Neural cell (in vitro differentiated cells): ENCODE measurements at regions not wholly inside any gene's neighbourhood (a gene's known extent, or its start where the extent isn't known, plus 50 kb on each side); places are given as distances from the start of the nearest gene placed in this dataset.

ENCODE experiments used
- H2AFZ ChIP-seq: fragments of 200-600, 300-800 bp; sonication (generic), shearing (Covaris generic); 2 replicates; pipeline ENCODE4 v1.6.0; 2014; ENCODE audit warnings: low read depth, mild to moderate bottlenecking, antibody characterized with exemption, low read length, moderate library complexity
- H3F3A ChIP-seq: fragments of 200-600 bp; shearing (Covaris generic); 2 replicates; pipeline ENCODE4 v1.6.1; 2016; ENCODE audit warnings: mild to moderate bottlenecking, moderate library complexity, mixed read lengths, antibody characterized with exemption, low read length; ENCODE audit not compliant: insufficient read depth, poor library complexity, severe bottlenecking
- H3K27ac ChIP-seq: fragments of 200-600, 300-800 bp; sonication (generic), shearing (Covaris generic); 2 replicates; pipeline ENCODE4 v1.5.1; 2014; ENCODE audit warnings: mild to moderate bottlenecking, low read length, moderate library complexity
- H3K27me3 ChIP-seq: fragments of 300-800, 200-600 bp; sonication (generic), shearing (Covaris generic); 2 replicates; pipeline ENCODE4 v1.6.0; 2014; ENCODE audit warnings: mild to moderate bottlenecking, low read depth, low read length, moderate library complexity; ENCODE audit not compliant: insufficient read depth
- H3K36me3 ChIP-seq: fragments of 300-800, 200-600 bp; sonication (generic), shearing (Covaris generic); 2 replicates; pipeline ENCODE4 v1.5.1; 2014; ENCODE audit warnings: mild to moderate bottlenecking, antibody characterized with exemption, low read length, moderate library complexity; ENCODE audit not compliant: insufficient read depth
- H3K4me2 ChIP-seq: fragments of 300-800, 200-600 bp; sonication (generic), shearing (Covaris generic); 2 replicates; pipeline ENCODE4 v1.6.0; 2014; ENCODE audit warnings: mild to moderate bottlenecking, low read length
- H3K4me3 ChIP-seq: fragments of 300-800, 200-600 bp; sonication (generic), shearing (Covaris generic); 2 replicates; pipeline ENCODE4 v1.5.1; 2014; ENCODE audit warnings: mild to moderate bottlenecking, low read length, moderate library complexity
- H3K79me2 ChIP-seq: fragments of 200-600 bp; shearing (Covaris generic); replicated peaks from 2 replicates; pipeline ENCODE4 v1.6.0; 2014; ENCODE audit warnings: mild to moderate bottlenecking, low read length, moderate library complexity; ENCODE audit not compliant: insufficient read depth
- H3K9ac ChIP-seq: fragments of 300-800, 200-600 bp; sonication (generic), shearing (Covaris generic); 2 replicates; pipeline ENCODE4 v1.6.1; 2016; ENCODE audit warnings: mild to moderate bottlenecking, low read length, mixed read lengths
- H3K9me2 ChIP-seq: fragments of 200-600 bp; shearing (Covaris generic); 2 replicates; pipeline ENCODE4 v1.6.1; 2016; ENCODE audit warnings: mild to moderate bottlenecking, low read length, mixed read lengths; ENCODE audit not compliant: insufficient read depth
- H3K9me3 ChIP-seq: fragments of 200-600, 300-800 bp; sonication (generic), shearing (Covaris generic); 2 replicates; pipeline ENCODE4 v1.6.1; 2016; ENCODE audit warnings: mild to moderate bottlenecking, mixed run types, low read length, moderate library complexity, mixed read lengths
- H4K20me1 ChIP-seq: fragments of 200-600 bp; shearing (Covaris generic); 2 replicates; pipeline ENCODE4 v1.6.1; 2016; ENCODE audit warnings: mild to moderate bottlenecking, mixed run types; ENCODE audit not compliant: insufficient read depth
- CTCF ChIP-seq: fragments of 450-650 bp; IDR thresholded peaks from 2 replicates; pipeline ENCODE4 v1.5.1; 2014; ENCODE audit warnings: antibody characterized with exemption, mild to moderate bottlenecking, moderate library complexity; ENCODE audit not compliant: poor library complexity, severe bottlenecking
- EP300 ChIP-seq: fragments of 450-650 bp; conservative IDR thresholded peaks from 2 replicates; pipeline ENCODE4 v1.6.1; 2014; ENCODE audit warnings: antibody characterized with exemption, mild to moderate bottlenecking, moderate library complexity; ENCODE audit not compliant: poor library complexity, severe bottlenecking
- EZH2 ChIP-seq: fragments of 200-600, 300-800 bp; shearing (Covaris generic), sonication (generic); IDR thresholded peaks from 2 replicates; pipeline ENCODE4 v1.6.1; 2014; ENCODE audit warnings: antibody characterized with exemption, low read length, borderline replicate concordance, mild to moderate bottlenecking; ENCODE audit not compliant: insufficient read depth, poor library complexity, severe bottlenecking
- MXI1 ChIP-seq: fragments of 450-650 bp; conservative IDR thresholded peaks from 2 replicates; pipeline ENCODE4 v1.6.1; 2014; ENCODE audit warnings: antibody characterized with exemption, mild to moderate bottlenecking; ENCODE audit not compliant: poor library complexity, severe bottlenecking
- POLR2AphosphoS5 ChIP-seq: IDR thresholded peaks from 2 replicates; pipeline ENCODE4 v1.6.1; 2012
- RAD21 ChIP-seq: fragments of 450-650 bp; conservative IDR thresholded peaks from 2 replicates; pipeline ENCODE4 v1.6.1; 2014; ENCODE audit warnings: antibody characterized with exemption, mild to moderate bottlenecking, moderate library complexity
- REST ChIP-seq: IDR thresholded peaks from 2 replicates; pipeline ENCODE4 v1.6.1; 2012; ENCODE audit warnings: borderline replicate concordance
- SMC3 ChIP-seq: fragments of 450-650 bp; conservative IDR thresholded peaks from 2 replicates; pipeline ENCODE4 v1.6.1; 2014; ENCODE audit warnings: antibody characterized with exemption, mild to moderate bottlenecking, moderate library complexity; ENCODE audit not compliant: poor library complexity
- TAF1 ChIP-seq: IDR thresholded peaks from 2 replicates; pipeline ENCODE4 v1.6.1; 2012; ENCODE audit warnings: low read depth

GRCh38 chr3:106125321-106125720 is 256.5 kb upstream of the CBLB start:
- no peaks in the 10 kb centered on the region for H3F3A ChIP-seq
- H4K20me1 ChIP-seq, result no peaks in the 10 kb centered on the region
- no peak overlapping the region for H3K27ac ChIP-seq
- no peak overlapping the region for H3K4me3 ChIP-seq
- no peaks in the 10 kb centered on the region for H3K36me3 ChIP-seq
- TF ChIP-seq MXI1 (no peak), RAD21 (no peak), EZH2 (no peak), SMC3 (no peak), TAF1 (no peak), REST (no peak), CTCF (no peak), POLR2AphosphoS5 (no peak), EP300 (no peak)
- no peaks in the 10 kb centered on the region for H3K79me2 ChIP-seq
- no peaks in the 10 kb centered on the region for H3K9me2 ChIP-seq
- no peak overlapping the region for H3K4me2 ChIP-seq
- no peaks in the 10 kb centered on the region for H3K27me3 ChIP-seq
- H3K9me3 ChIP-seq, result no peaks in the 10 kb centered on the region
- H3K9ac ChIP-seq, result no peak overlapping the region
- no peak overlapping the region for H2AFZ ChIP-seq

- no peak overlapping the region for H3K4me3 ChIP-seq
- H3K9me3 ChIP-seq, result no peaks in the 10 kb centered on the region
- H4K20me1 ChIP-seq, result no peaks in the 10 kb centered on the region
- H3K4me2 ChIP-seq, result no peak overlapping the region
- H2AFZ ChIP-seq, result no peak overlapping the region
- no peaks in the 10 kb centered on the region for H3F3A ChIP-seq
- H3K36me3 ChIP-seq, result no peaks in the 10 kb centered on the region
- TF ChIP-seq POLR2AphosphoS5, result no peak
- TF ChIP-seq EZH2, result no peak
- TF ChIP-seq MXI1, result no peak
- TF ChIP-seq RAD21, result no peak
- TF ChIP-seq EP300, result no peak
- TF ChIP-seq CTCF, result no peak
- no peak for TF ChIP-seq SMC3
- H3K9ac ChIP-seq, result no peak overlapping the region
- no peaks in the 10 kb centered on the region for H3K79me2 ChIP-seq
- H3K9me2 ChIP-seq, result no peaks in the 10 kb centered on the region
- no peak overlapping the region for H3K27ac ChIP-seq
- H3K27me3 ChIP-seq, result no peaks in the 10 kb centered on the region
Observed at GRCh38 chr3:106126067-106126845, 257.4 kb upstream of the CBLB start.
